ENCODE measurements at regions not wholly inside any gene's neighbourhood (a gene's known extent, or its start where the extent isn't known, plus 50 kb on each side); places are given as distances from the start of the nearest gene placed in this dataset.

- H3K4me2 ChIP-seq = no peak overlapping the region
- H3K4me3 ChIP-seq = no peak overlapping the region
- H3K4me1 ChIP-seq (ENCODE audit: insufficient read depth) = no peaks in the 10 kb centered on the region
- H4K20me1 ChIP-seq (replicated peaks; ENCODE audit: insufficient read depth) = no peaks in the 10 kb centered on the region
- ATAC-seq = no peak
- Mint-ChIP-seq H3K4me3 (no peak overlapping the region), H3K9me3 (no peaks in the 10 kb centered on the region), H3K4me1 (no peaks in the 10 kb centered on the region), H3K36me3 (ENCODE audit: low read depth) (no peaks in the 10 kb centered on the region), H3K27me3 (ENCODE audit: insufficient read depth, low read depth, poor library complexity) (no peaks in the 10 kb centered on the region), H3K27ac (no peak overlapping the region)
- H3K36me3 ChIP-seq (ENCODE audit: insufficient read depth) = no peaks in the 10 kb centered on the region
- H3K27me3 ChIP-seq (ENCODE audit: insufficient read depth) = no peaks in the 10 kb centered on the region
- H3K9me2 ChIP-seq (ENCODE audit: insufficient read depth) = no peaks in the 10 kb centered on the region
- DNase-seq (ENCODE audit: low spot score) = no peak
- H3F3A ChIP-seq (replicated peaks; ENCODE audit: low read depth) = no peaks in the 10 kb centered on the region
- H2AFZ ChIP-seq = no peak overlapping the region
- no peaks in the 10 kb centered on the region for H3K79me2 ChIP-seq (replicated peaks; ENCODE audit: insufficient read depth)
- no peak overlapping the region for H3K27ac ChIP-seq (ENCODE audit: low read depth)
- TF ChIP-seq ZNF462 (CRISPR knock-in tag; IDR thresholded peaks at IDR 0.05) = no peak
- TF ChIP-seq CTCF (conservative IDR thresholded peaks at IDR 0.05; ENCODE audit: low read depth in 2 of 2) = no peak
- no peak for TF ChIP-seq EZH2phosphoT487 (IDR thresholded peaks at IDR 0.05; ENCODE audit: unreplicated experiment)
- TF ChIP-seq POLR2AphosphoS5 (IDR thresholded peaks at IDR 0.05; ENCODE audit: low read depth) = no peak
- TF ChIP-seq CREB1 (CRISPR knock-in tag; IDR thresholded peaks at IDR 0.05; ENCODE audit: low read depth) = no peak
- TF ChIP-seq, protein P1, sequence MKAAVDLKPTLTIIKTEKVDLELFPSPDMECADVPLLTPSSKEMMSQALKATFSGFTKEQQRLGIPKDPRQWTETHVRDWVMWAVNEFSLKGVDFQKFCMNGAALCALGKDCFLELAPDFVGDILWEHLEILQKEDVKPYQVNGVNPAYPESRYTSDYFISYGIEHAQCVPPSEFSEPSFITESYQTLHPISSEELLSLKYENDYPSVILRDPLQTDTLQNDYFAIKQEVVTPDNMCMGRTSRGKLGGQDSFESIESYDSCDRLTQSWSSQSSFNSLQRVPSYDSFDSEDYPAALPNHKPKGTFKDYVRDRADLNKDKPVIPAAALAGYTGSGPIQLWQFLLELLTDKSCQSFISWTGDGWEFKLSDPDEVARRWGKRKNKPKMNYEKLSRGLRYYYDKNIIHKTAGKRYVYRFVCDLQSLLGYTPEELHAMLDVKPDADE (IDR thresholded peaks at IDR 0.05) = no peak
- no peak for TF ChIP-seq ZNF331 (CRISPR knock-in tag; IDR thresholded peaks at IDR 0.05; ENCODE audit: low read depth)
- TF ChIP-seq ZNF114 (CRISPR knock-in tag; IDR thresholded peaks at IDR 0.05) = no peak
- TF ChIP-seq JUNB (IDR thresholded peaks at IDR 0.05; ENCODE audit: unreplicated experiment) = no peak
- TF ChIP-seq EZH2 (IDR thresholded peaks at IDR 0.05; ENCODE audit: low read depth, unreplicated experiment) = no peak
- TF ChIP-seq NANOG (IDR thresholded peaks at IDR 0.05; ENCODE audit: borderline replicate concordance) = no peak
- no peak for TF ChIP-seq STAT1 (IDR thresholded peaks at IDR 0.05; ENCODE audit: unreplicated experiment)
- no peak for TF ChIP-seq REST (IDR thresholded peaks at IDR 0.05; ENCODE audit: unreplicated experiment)
Measured at GRCh38 chr5:163222982-163223381, 214.4 kb upstream of the CCNG1 start.

Measured in GM23338 (cell line).